ENCODE measurements at regions not wholly inside any gene's neighbourhood (a gene's known extent, or its start where the extent isn't known, plus 50 kb on each side); places are given as distances from the start of the nearest gene placed in this dataset.

GRCh38 chrX:147680251-147680650 is 231.5 kb upstream of the FMR1 start:
- Histone ChIP-seq H2AFZ (ENCODE audit: low read length) (no peak overlapping the region), H3K4me3 (ENCODE audit: low read length) (no peak overlapping the region), H3K9me2 (replicated peaks; ENCODE audit: insufficient read depth, low read length) (no peaks in the 10 kb centered on the region), H3K4me2 (ENCODE audit: low read depth, low read length) (no peak overlapping the region), H3K9me3 (replicated peaks; ENCODE audit: insufficient read depth, low read length) (no peaks in the 10 kb centered on the region), H3K79me2 (ENCODE audit: low read length) (no peaks in the 10 kb centered on the region), H3K36me3 (replicated peaks; ENCODE audit: insufficient read depth, low read length) (no peaks in the 10 kb centered on the region), H3K9ac (ENCODE audit: low read length) (no peak overlapping the region), H3F3A (ENCODE audit: insufficient read depth, low read length) (no peaks in the 10 kb centered on the region), H4K20me1 (ENCODE audit: insufficient read depth, low read length) (no peaks in the 10 kb centered on the region), H3K27me3 (replicated peaks; ENCODE audit: insufficient read depth, low read length) (no peaks in the 10 kb centered on the region), H3K27ac (ENCODE audit: low read length) (no peak overlapping the region), H3K4me1 (ENCODE audit: low read length) (no peaks in the 10 kb centered on the region)
- no peak for DNase-seq
- TF ChIP-seq EZH2phosphoT487 (IDR thresholded peaks at IDR 0.05; ENCODE audit: low read length), result no peak
- no peak for TF ChIP-seq EZH2 (optimal IDR thresholded peaks at IDR 0.05; ENCODE audit: low read depth, low read length)
- TF ChIP-seq, protein P1, sequence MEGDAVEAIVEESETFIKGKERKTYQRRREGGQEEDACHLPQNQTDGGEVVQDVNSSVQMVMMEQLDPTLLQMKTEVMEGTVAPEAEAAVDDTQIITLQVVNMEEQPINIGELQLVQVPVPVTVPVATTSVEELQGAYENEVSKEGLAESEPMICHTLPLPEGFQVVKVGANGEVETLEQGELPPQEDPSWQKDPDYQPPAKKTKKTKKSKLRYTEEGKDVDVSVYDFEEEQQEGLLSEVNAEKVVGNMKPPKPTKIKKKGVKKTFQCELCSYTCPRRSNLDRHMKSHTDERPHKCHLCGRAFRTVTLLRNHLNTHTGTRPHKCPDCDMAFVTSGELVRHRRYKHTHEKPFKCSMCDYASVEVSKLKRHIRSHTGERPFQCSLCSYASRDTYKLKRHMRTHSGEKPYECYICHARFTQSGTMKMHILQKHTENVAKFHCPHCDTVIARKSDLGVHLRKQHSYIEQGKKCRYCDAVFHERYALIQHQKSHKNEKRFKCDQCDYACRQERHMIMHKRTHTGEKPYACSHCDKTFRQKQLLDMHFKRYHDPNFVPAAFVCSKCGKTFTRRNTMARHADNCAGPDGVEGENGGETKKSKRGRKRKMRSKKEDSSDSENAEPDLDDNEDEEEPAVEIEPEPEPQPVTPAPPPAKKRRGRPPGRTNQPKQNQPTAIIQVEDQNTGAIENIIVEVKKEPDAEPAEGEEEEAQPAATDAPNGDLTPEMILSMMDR (IDR thresholded peaks at IDR 0.05; ENCODE audit: low read length), result no peak

- H3K79me2 ChIP-seq (ENCODE audit: low read length), result no peaks in the 10 kb centered on the region
- no peak overlapping the region for H3K27ac ChIP-seq (ENCODE audit: low read length)
- H3F3A ChIP-seq (ENCODE audit: insufficient read depth, low read length), result no peaks in the 10 kb centered on the region
- no peaks in the 10 kb centered on the region for H3K9me3 ChIP-seq (replicated peaks; ENCODE audit: insufficient read depth, low read length)
- no peaks in the 10 kb centered on the region for H3K27me3 ChIP-seq (replicated peaks; ENCODE audit: insufficient read depth, low read length)
- no peak for DNase-seq
- no peak overlapping the region for H2AFZ ChIP-seq (ENCODE audit: low read length)
- H3K36me3 ChIP-seq (replicated peaks; ENCODE audit: insufficient read depth, low read length), result no peaks in the 10 kb centered on the region
- H3K4me1 ChIP-seq (ENCODE audit: low read length), result no peaks in the 10 kb centered on the region
- H3K4me3 ChIP-seq (ENCODE audit: low read length), result no peak overlapping the region
- H3K9ac ChIP-seq (ENCODE audit: low read length), result no peak overlapping the region
- H3K4me2 ChIP-seq (ENCODE audit: low read depth, low read length), result no peak overlapping the region
- no peaks in the 10 kb centered on the region for H3K9me2 ChIP-seq (replicated peaks; ENCODE audit: insufficient read depth, low read length)
- TF ChIP-seq, protein P1 (IDR thresholded peaks at IDR 0.05; ENCODE audit: low read length), result no peak
- TF ChIP-seq EZH2phosphoT487 (IDR thresholded peaks at IDR 0.05; ENCODE audit: low read length) (no peak), EZH2 (optimal IDR thresholded peaks at IDR 0.05; ENCODE audit: low read depth, low read length) (no peak)
- H4K20me1 ChIP-seq (ENCODE audit: insufficient read depth, low read length), result no peaks in the 10 kb centered on the region
These were observed 218.2 kb upstream of the FMR1 start for GRCh38 chrX:147693511-147693910.

- no peak for TF ChIP-seq EZH2 (optimal IDR thresholded peaks at IDR 0.05; ENCODE audit: low read depth, low read length)
- TF ChIP-seq EZH2phosphoT487 (IDR thresholded peaks at IDR 0.05; ENCODE audit: low read length), result no peak
- TF ChIP-seq, protein P1 (IDR thresholded peaks at IDR 0.05; ENCODE audit: low read length), result no peak
- H2AFZ ChIP-seq (ENCODE audit: low read length), result no peak overlapping the region
- DNase-seq, result no peak
- H3K4me2 ChIP-seq (ENCODE audit: low read depth, low read length), result no peak overlapping the region
- no peaks in the 10 kb centered on the region for H4K20me1 ChIP-seq (ENCODE audit: insufficient read depth, low read length)
- H3K4me3 ChIP-seq (ENCODE audit: low read length), result no peak overlapping the region
- H3F3A ChIP-seq (ENCODE audit: insufficient read depth, low read length), result no peaks in the 10 kb centered on the region
- no peaks in the 10 kb centered on the region for H3K4me1 ChIP-seq (ENCODE audit: low read length)
- H3K79me2 ChIP-seq (ENCODE audit: low read length), result no peaks in the 10 kb centered on the region
- no peak overlapping the region for H3K27ac ChIP-seq (ENCODE audit: low read length)
- H3K36me3 ChIP-seq (replicated peaks; ENCODE audit: insufficient read depth, low read length), result no peaks in the 10 kb centered on the region
- no peaks in the 10 kb centered on the region for H3K9me2 ChIP-seq (replicated peaks; ENCODE audit: insufficient read depth, low read length)
- H3K9ac ChIP-seq (ENCODE audit: low read length), result no peak overlapping the region
- H3K9me3 ChIP-seq (replicated peaks; ENCODE audit: insufficient read depth, low read length), result no peaks in the 10 kb centered on the region
- no peaks in the 10 kb centered on the region for H3K27me3 ChIP-seq (replicated peaks; ENCODE audit: insufficient read depth, low read length)
These were observed 212.7 kb upstream of the FMR1 start for GRCh38 chrX:147699061-147699460.

Data from MM.1S (cell line).